Left ventricle myocardium inferior (tissue), 1 donor: ENCODE measurements at regions not wholly inside any gene's neighbourhood (a gene's known extent, or its start where the extent isn't known, plus 50 kb on each side); places are given as distances from the start of the nearest gene placed in this dataset.

Experiments used
- DNase-seq: peaks from one replicate; pipeline ENCODE4 v3.0.0-alpha.2; 2020
- H3K27ac ChIP-seq: fragments of 200-600 bp; replicated peaks from 2 replicates; pipeline ENCODE4 v1.8.0; 2021
- H3K27me3 ChIP-seq: fragments of 200-600 bp; 2 replicates; pipeline ENCODE4 v1.8.0; 2021; ENCODE audit warnings: low read depth
- H3K36me3 ChIP-seq: fragments of 200-600 bp; 2 replicates; pipeline ENCODE4 v1.8.0; 2021
- H3K4me1 ChIP-seq: fragments of 200-600 bp; 2 replicates; pipeline ENCODE4 v1.8.0; 2021
- H3K4me3 ChIP-seq: fragments of 200-600 bp; 2 replicates; pipeline ENCODE4 v1.8.0; 2021; ENCODE audit warnings: mild to moderate bottlenecking, moderate library complexity
- H3K9me3 ChIP-seq: fragments of 200-600 bp; replicated peaks from 2 replicates; pipeline ENCODE4 v1.8.0; 2021
- CTCF ChIP-seq: fragments of 200-600 bp; IDR thresholded peaks from 2 replicates; pipeline ENCODE4 v1.8.0; 2021; ENCODE audit warnings: antibody characterized with exemption, mild to moderate bottlenecking, borderline replicate concordance
- intact Hi-C: fragments of 100-400 bp; cut with micrococcal nuclease; formaldehyde crosslinking; loops from one replicate; pipeline ENCODE4 v1.11.0; 2022
- donor health status: DM: no; HTN: yes; CAD: no; lungs with severe emphysema.

DNA sequence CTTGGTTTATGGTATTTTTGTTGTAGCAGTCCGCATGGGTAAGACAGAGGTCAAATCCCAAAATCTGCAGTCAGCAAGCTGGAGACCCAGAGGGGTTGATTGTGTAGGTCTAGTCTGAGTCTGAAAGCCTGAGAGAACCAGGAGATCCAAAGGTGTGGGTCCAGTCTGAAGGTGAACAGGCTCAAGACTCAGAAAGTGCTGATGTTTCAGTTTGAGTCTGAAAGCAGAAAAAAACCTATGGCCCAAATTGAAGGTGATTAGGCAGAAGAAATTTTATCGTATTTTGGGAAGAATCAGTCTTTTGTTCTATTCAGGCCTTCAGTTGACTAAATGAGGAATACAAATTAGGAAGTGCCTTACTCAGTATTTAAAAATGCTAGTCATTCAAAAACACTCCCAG lies 807.8 kb upstream of the FOXG1 start:
- DNase-seq = no peak
- no peaks in the 10 kb centered on the region for H3K27me3 ChIP-seq
- no peak overlapping the region for H3K4me3 ChIP-seq
- TF ChIP-seq CTCF = no peak
- H3K27ac ChIP-seq = no peak overlapping the region
- intact Hi-C loops = no loop called here
- no peaks in the 10 kb centered on the region for H3K9me3 ChIP-seq
- H3K36me3 ChIP-seq = no peaks in the 10 kb centered on the region
- no peaks in the 10 kb centered on the region for H3K4me1 ChIP-seq

DNA sequence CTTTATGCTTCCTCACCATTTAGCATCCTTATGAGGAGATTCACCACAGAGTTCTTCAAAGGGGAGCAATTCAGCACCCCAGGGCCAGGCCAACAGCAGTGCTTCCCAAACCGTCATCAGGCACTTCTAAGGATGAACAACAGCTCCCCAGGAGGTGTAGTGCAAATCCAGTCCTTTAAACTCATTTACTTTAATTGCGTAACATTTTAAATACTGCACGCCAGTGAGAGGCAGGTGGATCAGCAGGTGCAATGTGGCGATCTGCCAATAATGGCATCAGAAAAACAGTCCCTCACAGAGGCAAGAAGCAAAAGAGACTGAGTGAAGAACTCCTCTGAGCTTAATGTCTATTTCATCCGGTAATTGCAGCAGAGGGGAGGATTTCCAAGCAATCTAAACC lies 770.9 kb upstream of the FOXG1 start:
- Histone ChIP-seq H3K36me3 (no peaks in the 10 kb centered on the region), H3K4me1 (no peaks in the 10 kb centered on the region), H3K27ac (no peak overlapping the region), H3K9me3 (peaks cover 11% of the 10 kb centered on the region), H3K4me3 (no peak overlapping the region), H3K27me3 (no peaks in the 10 kb centered on the region)
- no peak for DNase-seq
- TF ChIP-seq CTCF = no peak
- intact Hi-C loops = no loop called here

- intact Hi-C loops = no loop called here
- DNase-seq = no peak
- H3K4me1 ChIP-seq = no peaks in the 10 kb centered on the region
- no peaks in the 10 kb centered on the region for H3K27me3 ChIP-seq
- H3K27ac ChIP-seq = no peak overlapping the region
- H3K36me3 ChIP-seq = no peaks in the 10 kb centered on the region
- no peak overlapping the region for H3K4me3 ChIP-seq
- H3K9me3 ChIP-seq = peaks cover 52% of the 10 kb centered on the region
- TF ChIP-seq CTCF = no peak
These were observed 765.6 kb upstream of the FOXG1 start for GRCh38 chr14:28001002-28001401.

DNA sequence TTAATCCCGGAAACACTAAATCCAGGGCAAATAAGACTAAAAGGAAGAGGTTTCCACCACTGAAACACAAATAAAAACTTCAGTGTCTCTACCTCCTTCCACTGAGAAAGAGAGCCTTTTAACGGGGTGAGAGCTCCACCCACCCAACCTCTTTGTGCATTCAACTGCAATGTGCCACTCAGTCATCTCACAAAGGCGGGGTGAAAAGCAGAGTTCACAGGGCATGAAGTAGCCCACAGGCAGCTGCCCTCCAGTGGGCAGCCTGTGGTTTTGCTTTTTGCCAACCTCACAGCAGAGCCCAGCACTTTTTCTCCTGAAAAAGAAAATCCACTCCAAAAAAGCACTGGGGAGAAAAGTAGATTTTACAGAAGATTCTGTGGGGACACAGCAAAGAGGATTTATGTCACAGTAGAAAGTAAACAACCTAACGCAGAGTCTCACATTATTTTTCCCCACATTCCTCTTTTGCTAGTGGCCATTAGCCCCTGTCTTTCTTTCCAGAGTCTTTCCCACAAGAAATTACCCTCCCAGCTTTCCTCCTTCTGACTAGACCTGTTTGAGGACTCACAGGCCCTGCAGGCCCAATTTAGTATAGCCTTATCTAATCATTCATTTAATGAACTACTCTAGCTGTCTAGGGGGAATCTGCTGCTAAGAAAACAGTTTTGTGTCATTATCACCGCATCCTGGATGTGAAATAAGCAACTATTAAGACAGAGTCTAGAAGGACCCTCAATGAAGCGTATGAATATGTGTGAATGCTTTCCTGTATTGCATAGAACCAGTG lies 753.8 kb upstream of the FOXG1 start:
- Histone ChIP-seq H3K9me3 (peaks cover 7% of the 10 kb centered on the region), H3K36me3 (no peaks in the 10 kb centered on the region), H3K4me1 (no peaks in the 10 kb centered on the region), H3K27ac (no peak overlapping the region), H3K27me3 (no peaks in the 10 kb centered on the region), H3K4me3 (no peak overlapping the region)
- no peak for DNase-seq
- no peak for TF ChIP-seq CTCF
- intact Hi-C loops = no loop called here

- Histone ChIP-seq H3K4me1 (no peaks in the 10 kb centered on the region), H3K9me3 (peaks cover 9% of the 10 kb centered on the region), H3K4me3 (no peak overlapping the region), H3K36me3 (no peaks in the 10 kb centered on the region), H3K27ac (no peak overlapping the region), H3K27me3 (no peaks in the 10 kb centered on the region)
- intact Hi-C loops = no loop called here
- no peak for TF ChIP-seq CTCF
- DNase-seq = no peak
These were observed 746.5 kb upstream of the FOXG1 start for GRCh38 chr14:28020112-28020511.
